ENCODE measurements at regions not wholly inside any gene's neighbourhood (a gene's known extent, or its start where the extent isn't known, plus 50 kb on each side); places are given as distances from the start of the nearest gene placed in this dataset.
"Not testable (repeated sequence)": the region's sequence is repeated elsewhere in the genome, so short reads cannot be mapped to it uniquely, and the experiment has no call there.

DNA sequence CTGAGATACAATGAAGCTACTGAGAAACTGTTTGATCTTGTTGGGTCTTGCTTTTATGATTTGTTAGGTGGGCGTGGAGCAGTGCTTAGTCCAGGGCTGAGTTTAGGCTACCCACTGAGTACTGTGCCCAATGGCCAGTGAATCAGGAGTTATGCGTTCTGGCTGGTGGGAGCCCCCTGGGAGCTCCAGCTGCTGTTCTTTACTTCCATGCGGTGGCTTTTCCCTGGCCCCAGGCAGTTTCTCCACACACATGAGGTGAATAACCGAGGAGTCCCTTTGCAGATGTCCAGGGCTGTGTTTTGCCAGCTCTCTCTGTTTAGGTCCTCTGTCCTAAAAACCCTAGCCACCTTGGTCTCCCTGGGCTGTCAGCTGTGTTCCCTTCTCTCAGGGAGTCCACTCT lies 106.5 kb downstream of the KLF13 start:
- DNase-seq: no peak

DNA sequence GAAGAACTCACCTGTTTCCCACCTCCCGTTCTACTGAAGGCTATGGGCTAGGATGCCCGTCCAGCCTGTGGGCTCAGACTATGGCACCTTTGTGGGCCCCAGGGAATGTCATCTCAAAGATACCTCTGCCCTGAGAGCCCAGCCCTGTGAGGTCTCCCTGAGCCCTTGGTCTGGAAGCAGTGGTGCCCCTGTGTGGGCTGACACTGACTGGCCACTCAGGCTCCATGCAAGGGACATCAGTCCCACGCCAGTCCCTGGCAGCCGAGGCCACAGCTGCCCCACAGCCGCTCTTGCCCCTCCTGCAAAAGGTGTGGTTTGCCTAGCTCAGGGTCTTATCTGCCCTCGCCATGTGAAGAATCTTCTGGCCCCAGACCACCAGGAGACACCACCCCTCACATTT lies 106.9 kb downstream of the KLF13 start:
- no peak for DNase-seq

DNA sequence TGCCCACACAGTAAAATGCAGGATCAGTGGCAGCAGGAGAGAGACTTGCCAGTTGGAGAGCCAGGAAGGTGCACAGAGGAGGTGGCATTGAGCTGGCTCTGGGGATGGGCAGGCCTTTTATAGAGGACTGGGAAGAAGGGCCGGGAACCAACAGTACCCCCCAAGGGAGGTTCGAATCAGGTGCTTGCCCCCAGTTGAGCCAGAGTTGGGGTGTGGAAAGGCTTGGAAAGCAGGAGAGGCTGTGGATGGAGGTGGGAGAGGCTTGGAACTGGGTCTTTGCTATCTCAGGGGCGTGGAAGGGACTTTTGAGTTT lies 107.6 kb downstream of the KLF13 start:
- no peak for DNase-seq

DNA sequence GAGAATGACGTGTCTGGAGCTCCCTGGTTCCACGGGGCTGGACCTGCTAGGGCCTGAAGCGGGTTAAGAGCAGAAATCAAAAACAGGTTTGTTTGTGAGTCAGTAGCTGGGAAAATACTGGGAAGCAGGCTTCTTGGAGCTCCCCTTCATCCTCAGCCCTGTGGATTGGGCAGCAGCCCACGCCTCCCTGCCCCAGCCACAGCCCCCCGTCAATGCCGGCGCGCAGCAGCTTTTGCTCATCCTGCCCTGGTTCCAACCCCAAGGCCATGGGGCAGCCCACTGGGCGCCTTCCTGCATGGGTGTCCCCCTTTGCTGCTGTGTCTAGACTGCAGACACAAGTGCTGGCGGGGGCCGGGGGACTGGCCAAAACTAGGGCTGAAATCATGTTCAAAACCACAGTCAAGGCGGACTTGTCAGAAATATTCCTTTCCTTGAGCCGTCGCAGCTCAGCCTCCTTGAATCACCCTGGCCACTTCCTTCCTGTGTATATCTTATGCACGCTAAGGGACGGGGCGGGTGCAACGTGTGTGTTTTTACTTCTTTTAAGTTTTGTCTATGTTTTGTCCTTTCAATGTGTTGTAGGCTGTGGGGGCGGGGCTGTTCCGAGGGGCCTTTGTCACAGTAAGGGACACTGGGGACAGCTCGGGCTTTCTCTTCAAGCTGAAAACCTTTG lies 108.1 kb downstream of the KLF13 start:
- peak; percentile 88 to 89 for DNase-seq

DNA sequence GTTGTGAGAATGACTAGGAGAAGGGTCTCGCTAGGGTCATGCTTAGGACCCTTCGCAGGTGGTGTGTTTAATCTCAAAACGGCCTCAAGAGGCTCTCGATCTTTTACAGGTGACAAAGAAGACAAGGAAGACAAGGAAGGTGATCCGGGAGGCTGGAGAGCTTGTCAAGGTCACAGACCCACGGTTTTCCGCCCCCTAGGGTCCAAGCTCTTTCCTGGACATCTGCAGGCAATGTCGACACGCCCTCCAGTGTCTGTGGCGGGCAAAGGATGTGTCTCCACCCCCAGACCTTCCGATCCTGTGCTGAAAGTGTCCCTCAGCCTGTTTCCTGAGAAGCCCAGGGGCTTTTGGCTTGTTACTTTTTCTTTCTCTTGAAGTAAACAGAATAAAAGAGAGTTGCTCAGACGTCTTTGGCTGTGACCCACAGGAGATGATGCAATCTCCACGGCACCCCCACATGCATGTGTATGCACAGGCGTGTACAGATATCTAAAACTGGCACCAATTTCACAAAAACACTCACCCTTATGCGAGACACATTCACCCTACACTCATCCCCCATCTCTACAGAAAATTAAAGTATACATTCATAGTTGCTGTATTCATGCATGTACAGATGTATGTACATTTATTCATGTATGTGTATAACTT lies 108.8 kb downstream of the KLF13 start:
- DNase-seq: peak; percentile 95

DNA sequence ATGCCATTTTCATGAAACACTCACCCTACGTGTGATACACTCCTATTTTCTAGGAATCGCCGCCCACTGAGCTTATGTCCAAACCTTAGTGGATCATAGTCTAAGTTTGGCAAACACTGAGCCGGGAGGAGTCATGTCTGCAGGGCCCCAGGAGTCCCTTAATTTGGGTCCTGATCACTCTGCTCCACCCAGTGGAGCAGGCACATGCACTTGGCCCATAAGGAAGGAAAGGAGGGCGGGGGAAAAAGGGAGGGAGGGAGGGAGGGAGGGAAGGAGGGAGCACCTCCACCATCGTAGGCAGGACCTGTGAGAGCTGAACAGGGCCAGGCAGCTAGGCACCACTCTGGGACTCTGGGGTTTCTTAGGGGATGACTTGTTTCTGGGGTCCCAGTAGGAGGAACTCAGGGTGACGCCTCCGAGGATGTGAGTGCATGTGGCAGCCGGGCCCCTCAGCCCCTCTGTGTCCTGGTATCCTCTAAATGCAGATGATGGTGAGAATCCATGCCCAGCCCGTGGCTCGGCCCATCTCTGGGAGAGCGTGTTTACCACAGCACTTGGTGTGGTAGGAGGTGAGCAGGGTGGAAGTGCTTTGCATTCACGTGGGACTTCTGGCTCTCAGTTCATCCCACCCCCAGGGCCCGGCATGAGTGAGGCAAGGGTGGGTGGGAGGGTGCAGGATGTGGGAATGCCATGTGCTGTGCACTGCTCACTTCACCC lies 109.4 kb downstream of the KLF13 start:
- DNase-seq: peak; percentile 30 to 35

DNA sequence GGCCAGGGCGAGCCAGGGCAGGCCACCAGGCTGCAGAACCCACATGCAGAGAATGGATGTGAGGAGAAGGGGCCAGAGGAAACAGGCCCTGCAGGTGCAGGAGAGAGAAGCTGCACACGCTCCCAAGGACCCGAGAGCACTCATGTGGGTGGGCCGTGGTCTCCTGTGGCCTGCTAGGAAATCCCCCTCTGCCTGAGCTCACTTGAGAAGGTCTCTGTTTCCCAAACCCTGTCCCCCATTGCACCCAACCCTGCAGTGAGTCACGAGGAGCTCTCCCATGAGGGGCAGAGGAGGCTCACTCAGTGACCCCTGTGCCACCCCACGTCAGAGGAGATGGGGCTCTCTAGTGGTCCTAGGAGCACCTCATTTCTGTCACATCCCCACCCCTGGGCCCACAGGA lies 111.1 kb downstream of the KLF13 start:
- peak; percentile 27 to 32 for DNase-seq

DNA sequence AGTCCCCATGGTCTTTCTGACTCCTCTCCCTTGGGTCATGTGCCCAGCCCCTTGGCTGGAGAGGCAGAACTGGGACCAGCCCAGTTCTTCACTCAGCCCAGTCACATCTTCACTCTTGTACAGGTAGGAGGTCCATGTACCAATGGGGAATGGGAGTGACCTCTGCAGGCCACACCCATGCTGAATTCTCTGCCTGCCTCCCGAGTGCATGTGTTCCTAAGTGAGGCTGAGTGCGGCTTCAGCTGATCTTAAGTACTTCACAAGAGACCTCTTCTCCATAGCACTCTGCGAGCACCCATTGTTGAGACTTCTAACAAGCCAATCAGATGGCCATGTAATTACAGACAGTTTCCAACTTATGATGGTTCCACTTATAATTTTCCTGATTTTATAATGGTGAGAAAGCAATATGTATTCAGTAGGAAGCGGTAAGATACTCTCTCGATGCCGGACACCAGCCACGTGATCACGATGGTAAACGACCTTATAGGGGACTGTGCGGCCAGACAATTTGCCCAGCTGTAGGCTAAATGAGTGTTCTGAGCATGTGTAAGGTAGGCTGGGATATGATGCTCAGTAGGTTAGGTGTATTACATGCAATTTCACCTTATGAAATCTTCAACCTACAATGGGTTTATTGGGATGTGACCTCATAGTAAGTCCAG lies 112.1 kb downstream of the KLF13 start:
- no peak for DNase-seq

DNA sequence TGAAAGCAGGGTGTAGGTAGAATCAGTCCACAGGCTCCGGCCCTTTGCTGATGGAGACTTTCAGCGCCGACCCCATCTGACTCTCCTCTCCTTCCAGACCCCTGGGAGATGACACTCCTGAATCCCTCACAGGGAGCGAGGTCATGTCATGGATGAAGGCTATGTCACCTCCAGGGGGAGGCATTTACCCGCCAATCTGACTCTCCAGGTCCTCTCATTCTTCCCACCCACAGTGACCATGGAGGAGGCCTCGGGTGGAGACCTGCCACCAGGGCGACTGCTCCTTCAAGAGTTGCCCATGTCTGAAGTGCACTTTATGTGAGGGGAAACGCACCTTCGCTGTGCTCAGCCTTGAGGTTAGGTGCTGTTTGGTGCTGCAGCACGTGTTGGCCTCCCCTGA lies 112.7 kb downstream of the KLF13 start:
- peak; percentile 23 to 47 for DNase-seq

DNA sequence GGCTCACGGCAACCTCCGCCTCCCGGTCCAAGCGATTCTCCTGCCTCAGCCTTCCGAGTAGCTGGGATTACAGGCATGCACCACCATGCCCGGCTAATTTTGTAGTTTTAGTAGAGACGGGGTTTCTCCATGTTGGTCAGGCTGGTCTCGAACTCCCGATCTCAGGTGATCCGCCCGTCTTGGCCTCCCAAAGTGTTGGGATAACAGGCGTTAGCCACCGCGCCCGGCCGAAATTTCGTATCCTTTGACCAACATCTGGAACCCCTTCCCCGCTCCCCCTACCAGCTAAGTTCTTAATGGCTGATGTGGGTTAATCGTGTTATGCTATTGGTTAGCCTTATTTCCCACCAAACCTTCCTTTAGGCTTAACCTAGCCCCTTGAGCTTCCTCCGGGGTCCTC lies 113.6 kb downstream of the KLF13 start:
- DNase-seq: not testable (repeated sequence)

DNA sequence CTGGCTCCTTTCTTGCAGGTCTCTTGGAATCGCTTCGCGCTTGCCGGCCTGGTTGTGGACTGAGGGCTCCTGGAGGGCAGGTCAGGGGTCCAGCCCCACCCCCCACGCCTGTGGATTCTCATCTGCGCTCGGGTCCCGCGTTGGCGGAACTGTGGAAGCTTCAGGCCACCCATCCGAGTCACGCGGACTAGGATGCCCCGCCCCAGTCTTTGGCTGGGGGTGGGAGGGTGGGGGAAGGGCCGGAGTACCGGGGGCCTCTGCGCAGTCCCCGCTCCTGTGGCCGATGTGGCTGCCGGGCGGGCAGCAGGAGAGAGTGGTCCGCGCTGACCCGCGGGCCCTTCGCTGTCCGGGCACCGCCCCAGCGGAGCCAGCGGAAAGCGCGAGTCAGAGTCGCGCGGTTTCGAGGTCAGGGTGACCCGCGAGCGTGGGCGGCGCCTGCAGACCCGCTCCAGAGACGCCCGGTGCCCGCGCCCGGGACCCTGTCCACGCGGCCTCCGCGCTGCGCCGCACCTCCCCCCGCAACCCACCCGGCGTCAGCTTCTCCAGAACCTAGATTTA lies 114.2 kb downstream of the KLF13 start:
- DNase-seq: peak; percentile 41 to 56

DNA sequence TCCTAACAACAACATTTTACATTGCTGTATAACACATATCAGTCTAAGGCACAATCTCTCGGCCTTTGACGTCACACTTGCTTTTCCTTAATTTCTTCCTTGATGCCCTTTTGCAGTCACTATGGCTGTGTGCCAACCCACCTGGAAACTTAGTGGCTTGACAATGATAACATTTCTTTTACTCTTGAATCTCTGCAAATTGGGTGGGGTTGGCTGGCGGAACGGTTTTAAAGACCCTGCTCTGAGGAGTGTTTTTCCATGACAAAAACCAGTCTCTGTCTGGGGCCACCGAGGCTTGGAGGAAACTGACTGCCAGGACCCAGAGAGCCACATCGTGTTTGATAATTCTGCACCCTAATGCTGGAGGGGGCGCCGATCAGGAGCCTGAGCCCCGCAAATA lies 115.6 kb downstream of the KLF13 start:
- no peak for DNase-seq

DNA sequence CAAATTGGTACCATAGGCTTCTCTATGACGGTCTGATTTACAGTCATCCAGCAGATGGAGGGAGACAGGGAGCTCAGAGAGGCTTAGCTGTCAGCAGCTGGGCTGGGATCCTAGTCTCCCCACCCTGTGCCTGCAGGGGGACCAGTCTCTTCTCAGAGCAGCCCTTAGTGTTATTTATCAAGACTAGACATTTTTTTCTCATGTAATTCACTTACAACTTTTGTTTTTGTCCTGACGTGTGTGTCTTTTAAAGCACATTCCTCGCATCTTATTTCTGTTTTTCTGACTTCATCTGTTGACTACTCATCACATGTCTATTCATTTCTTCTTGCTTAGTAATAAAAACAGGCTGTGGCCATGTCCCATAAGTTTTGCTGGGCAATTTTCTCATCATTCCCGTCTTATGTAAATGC lies 116.1 kb downstream of the KLF13 start:
- DNase-seq: no peak

DNA sequence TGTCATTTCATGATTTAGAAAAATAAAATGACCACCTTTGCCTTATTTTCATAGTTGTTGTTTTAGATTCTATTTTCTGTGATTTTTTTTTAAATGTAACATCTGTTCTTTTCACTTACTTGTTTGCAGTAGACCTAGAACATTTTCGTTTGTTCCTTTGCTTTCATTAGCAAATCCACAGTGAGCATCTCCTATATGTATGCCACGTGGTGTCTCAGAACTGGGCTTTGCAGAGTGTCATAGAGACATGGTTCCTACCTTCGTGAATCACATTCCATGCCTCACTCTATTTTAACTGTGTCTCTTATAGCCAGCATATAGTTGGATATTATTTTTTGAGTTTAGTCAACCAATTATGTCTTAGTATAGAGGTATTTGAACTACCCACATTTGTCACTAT lies 118.2 kb downstream of the KLF13 start:
- no peak for DNase-seq

DNA sequence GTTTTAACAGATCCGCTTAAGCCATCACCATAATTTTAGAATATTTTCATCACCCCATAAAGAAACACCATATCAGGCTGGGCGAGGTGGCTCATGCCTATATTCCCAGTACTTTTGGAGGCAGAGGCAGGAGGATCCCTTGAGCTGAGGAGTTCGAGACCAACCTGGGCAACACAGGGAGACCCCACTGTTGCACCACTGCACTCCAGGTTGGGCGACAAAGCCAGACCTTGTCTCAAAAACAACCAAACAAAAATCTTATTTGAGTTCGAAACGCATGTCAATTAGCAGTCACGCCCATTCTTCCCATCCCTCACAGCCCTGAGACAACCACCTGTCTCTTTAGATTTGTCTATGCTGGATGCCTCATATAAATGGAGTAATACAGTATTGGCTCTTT lies 119.9 kb downstream of the KLF13 start:
- no peak for DNase-seq

DNA sequence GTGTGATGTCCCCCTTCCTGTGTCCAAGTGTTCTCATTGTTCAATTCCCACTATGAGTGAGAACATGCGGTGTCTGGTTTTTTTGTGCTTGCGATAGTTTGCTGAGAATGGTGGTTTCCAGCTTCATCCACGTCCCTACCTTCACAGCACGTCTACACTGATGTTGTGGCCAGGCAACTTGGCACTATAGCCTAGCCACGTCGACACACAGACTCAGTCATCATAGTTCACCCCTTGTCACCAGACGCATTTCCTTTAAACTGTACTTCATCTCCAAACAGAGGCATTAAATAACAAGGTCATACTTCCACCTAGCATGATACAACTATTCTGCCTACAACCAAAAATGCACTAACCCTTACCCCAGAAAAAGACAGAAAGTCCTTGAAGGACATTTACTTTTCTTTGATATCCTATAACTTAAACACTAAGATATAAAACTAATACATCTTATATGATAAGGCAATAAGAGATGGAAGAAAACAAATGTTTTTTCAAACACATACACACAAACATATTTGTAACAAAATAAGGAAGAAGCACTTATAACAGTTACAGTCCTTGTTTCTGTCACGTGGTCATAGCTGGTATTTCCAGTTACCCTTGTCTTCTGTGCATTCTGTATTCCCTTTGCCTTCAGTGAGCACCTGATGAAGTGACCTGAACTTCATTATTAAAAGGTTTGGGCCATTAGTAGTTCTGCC lies 121.4 kb downstream of the KLF13 start:
- no peak for DNase-seq

DNA sequence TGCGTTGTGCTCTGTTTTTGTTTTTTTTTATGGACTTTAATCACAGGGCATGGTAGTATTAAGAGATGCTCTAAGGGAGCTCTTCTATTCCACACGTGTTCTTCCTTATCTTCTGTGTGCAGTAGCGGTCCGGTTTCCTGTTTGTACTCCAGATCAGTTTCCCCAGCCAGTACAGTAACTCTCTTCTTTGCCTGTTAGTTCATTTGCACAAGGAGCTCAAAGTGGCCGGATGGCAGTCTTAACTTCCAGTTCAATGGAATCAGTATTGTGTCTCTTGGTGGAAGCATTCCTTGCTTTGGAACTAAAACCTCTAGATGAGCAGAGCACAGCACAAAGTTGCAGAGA lies 122.0 kb downstream of the KLF13 start:
- no peak for DNase-seq

DNA sequence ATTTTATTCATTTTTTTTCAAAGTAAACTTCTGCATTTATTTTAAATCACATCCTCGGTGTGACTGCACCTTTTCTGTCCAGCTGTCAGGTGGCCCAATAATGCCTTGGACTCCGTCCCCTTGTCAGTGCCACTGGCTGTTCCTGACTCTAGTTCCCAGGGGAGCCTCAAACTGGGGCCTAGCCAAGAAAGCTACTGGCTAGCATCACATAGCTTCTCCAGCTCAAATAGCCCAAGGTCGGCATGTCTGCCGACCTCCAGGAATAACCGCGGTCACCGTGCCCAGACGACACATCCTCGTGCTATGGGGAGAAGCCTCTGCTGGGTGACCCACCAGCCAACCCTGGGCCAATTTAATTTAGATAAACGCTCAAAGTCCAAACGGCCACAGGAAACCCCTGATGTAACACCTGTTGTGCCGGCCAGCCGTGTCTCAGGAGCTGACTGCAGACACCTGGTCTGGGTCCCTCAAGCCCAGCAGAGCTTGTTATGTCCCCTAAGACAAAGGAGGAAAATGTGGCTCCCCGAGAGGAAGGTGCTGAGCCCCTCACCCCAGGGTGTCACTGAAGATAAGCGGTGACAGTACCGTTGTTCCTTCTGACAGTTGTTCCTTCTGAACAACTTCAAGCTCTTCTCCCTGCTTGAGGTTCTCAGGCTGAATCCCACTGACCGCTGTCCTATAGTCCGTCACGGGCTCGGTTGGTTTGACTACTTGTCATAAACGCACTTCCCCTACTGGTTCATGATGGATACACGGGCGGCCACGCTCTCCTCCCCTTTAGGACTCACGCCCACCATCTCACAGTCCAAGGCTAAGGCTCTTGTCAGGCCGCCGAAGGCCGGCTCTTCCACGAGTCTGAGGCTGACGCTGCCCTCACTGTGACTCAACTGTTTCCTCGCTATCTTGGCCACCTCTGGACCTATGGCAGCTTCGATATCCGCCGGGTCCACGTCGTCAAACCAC lies 126.2 kb downstream of the KLF13 start:
- no peak for DNase-seq

DNA sequence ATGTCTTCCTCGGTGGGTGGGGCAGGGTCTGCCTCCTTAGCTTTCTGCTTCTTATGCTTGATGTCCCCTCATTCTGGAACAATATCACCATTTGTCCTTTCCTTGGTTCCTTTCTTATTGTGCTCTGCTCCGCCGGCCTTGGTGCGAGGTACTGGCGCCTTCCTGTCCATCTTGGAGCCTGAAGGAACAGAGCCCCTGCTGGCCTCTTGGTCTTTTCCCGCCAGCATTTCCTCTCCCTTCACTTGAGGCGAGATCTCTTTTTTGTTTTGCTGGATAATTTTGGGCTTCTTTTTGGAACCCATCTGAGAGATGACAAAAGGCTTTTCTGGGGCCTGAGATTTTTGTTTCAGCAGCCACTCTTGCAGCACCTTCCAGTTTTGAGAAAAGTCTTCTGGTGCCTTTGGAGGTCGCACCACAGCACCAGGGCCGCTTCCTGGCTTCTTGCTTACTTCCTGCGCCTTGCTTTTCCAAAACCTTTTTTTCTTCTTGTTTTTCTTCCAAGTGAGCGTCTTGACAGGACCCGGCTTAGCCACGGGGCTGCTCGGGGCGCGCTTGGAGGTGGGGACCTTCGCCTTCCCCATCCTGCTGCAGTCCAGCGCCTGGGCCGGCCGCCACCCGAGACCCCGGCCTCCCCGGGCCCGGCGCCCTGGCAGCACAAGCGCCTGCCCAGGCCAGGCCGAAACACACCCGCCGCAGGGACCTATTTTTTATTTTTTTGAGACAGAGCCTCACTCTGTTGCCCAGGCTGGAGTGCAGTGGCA lies 127.1 kb downstream of the KLF13 start:
- DNase-seq: no peak

DNA sequence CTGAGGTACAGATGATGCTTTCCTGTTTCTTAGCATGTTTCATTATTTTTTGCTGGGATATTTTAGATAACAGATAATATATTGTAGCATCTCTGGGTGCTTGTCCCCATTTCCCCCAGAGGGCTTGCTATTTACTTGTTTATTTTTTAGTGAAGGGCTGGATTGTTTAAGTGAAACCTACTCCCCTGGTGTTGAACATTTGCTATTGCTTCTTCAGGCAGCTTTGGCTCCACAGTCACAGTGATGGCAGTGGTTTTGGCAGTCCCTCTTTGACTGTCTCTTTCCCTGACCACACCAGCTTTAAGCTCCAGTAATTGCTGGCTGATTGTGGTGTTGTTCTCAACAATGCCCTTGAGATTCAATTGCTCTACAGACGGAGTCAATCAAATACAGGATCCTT lies 128.9 kb downstream of the KLF13 start:
- DNase-seq: no peak
